Neural progenitor cell (in vitro differentiated cells): ENCODE measurements at regions not wholly inside any gene's neighbourhood (a gene's known extent, or its start where the extent isn't known, plus 50 kb on each side); places are given as distances from the start of the nearest gene placed in this dataset.

Experiments used
- CTCF ChIP-seq: fragments of 200-600 bp; sonication (generic); IDR thresholded peaks from 2 replicates; pipeline ENCODE4 v1.5.1; 2017; ENCODE audit warnings: antibody characterized with exemption, mild to moderate bottlenecking
- EZH2 ChIP-seq: fragments of 200-600 bp; sonication (generic); IDR thresholded peaks from 2 replicates; pipeline ENCODE4 v1.6.1; 2017; ENCODE audit warnings: antibody characterized with exemption, mild to moderate bottlenecking, moderate library complexity
- EZH2phosphoT487 ChIP-seq: fragments of 200-600 bp; sonication (generic); IDR thresholded peaks from 2 replicates; pipeline ENCODE4 v1.6.1; 2017; ENCODE audit warnings: antibody characterized with exemption

DNA sequence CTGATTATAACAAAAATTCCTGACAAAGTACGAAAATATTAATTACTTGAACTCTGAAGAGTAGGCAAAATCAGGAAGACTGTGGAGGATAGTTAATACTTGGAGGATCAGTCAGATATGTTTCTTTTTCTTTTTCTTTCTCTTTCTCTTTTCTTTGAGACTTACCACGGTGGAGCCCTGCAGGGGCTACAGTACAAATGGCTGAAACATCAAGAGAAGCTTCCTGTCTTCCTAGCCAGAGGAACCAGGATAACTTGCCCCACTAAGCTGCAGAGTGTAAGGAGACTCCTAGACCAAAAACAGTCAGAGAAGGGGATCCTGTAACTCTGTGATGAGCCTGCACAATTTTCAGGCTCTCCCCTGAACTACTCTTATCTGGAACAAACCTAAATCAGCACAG is 324.6 kb upstream of the TYRP1 start:
- TF ChIP-seq CTCF (no peak), EZH2 (no peak), EZH2phosphoT487 (no peak)
